Subcutaneous abdominal adipose tissue (tissue), 5 donors: ENCODE measurements at regions not wholly inside any gene's neighbourhood (a gene's known extent, or its start where the extent isn't known, plus 50 kb on each side); places are given as distances from the start of the nearest gene placed in this dataset.
"Not testable (repeated sequence)": the region's sequence is repeated elsewhere in the genome, so short reads cannot be mapped to it uniquely, and the experiment has no call there.

Experiments
- H3K27ac ChIP-seq: one replicate; pipeline ENCODE4 v1.7.0; 2013; ENCODE audit warnings: low read depth, mild to moderate bottlenecking, inconsistent platforms, low read length, moderate library complexity
- H3K27me3 ChIP-seq, 5 donors: one replicate each; pipeline ENCODE4 v1.7.0; 2013; ENCODE audit warnings: low read length in 5 of 5, inconsistent platforms in 1 of 5; ENCODE audit not compliant: control insufficient read depth in 5 of 5, insufficient read depth in 4 of 5
- H3K36me3 ChIP-seq, 5 donors: one replicate each; pipeline ENCODE4 v1.7.0; 2013; ENCODE audit warnings: low read length in 5 of 5; ENCODE audit not compliant: control insufficient read depth in 5 of 5, insufficient read depth in 5 of 5
- H3K4me1 ChIP-seq, 5 donors: one replicate each; pipeline ENCODE4 v1.7.0; 2013; ENCODE audit warnings: low read length in 5 of 5, mild to moderate bottlenecking in 3 of 5, moderate library complexity in 1 of 5; ENCODE audit not compliant: control insufficient read depth in 5 of 5, insufficient read depth in 5 of 5
- H3K4me3 ChIP-seq, 5 donors: one replicate each; pipeline ENCODE4 v1.7.0; 2013; ENCODE audit warnings: low read length in 5 of 5, low read depth in 1 of 5
- H3K9ac ChIP-seq, 5 donors: one replicate each; pipeline ENCODE4 v1.7.0; 2013; ENCODE audit warnings: low read length in 5 of 5, mild to moderate bottlenecking in 4 of 5, moderate library complexity in 3 of 5
- H3K9me3 ChIP-seq, 5 donors: one replicate each; pipeline ENCODE4 v1.7.0; 2013; ENCODE audit warnings: low read length in 5 of 5; ENCODE audit not compliant: control insufficient read depth in 5 of 5
- donor health status: healthy.
- donor health status: healthy.
- donor health status: healthy.
- donor health status: healthy.
- donor health status: healthy.

GRCh38 chr3:18087988-18088387 is 337.2 kb downstream of the SATB1 start:
- Histone ChIP-seq H3K9ac (no peak overlapping the region), H3K27me3 (peaks cover 0 to 4% (median 0%) of the 10 kb centered on the region in 5 donors), H3K36me3 (no peaks in the 10 kb centered on the region), H3K27ac (no peak overlapping the region), H3K9me3 (no peaks in the 10 kb centered on the region), H3K4me3 (no peak overlapping the region), H3K4me1 (no peaks in the 10 kb centered on the region)

- H3K9ac ChIP-seq = no peak overlapping the region
- no peak overlapping the region for H3K27ac ChIP-seq
- H3K27me3 ChIP-seq = peaks cover 0 to 4% (median 0%) of the 10 kb centered on the region in 5 donors
- no peaks in the 10 kb centered on the region for H3K9me3 ChIP-seq
- H3K4me3 ChIP-seq = no peak overlapping the region
- H3K4me1 ChIP-seq = no peaks in the 10 kb centered on the region
- H3K36me3 ChIP-seq = no peaks in the 10 kb centered on the region
Measured at GRCh38 chr3:18086760-18087159, 338.4 kb downstream of the SATB1 start.

- Histone ChIP-seq H3K36me3 (no peaks in the 10 kb centered on the region), H3K4me1 (no peaks in the 10 kb centered on the region), H3K9ac (no peak overlapping the region), H3K27ac (no peak overlapping the region), H3K9me3 (no peaks in the 10 kb centered on the region), H3K27me3 (peaks cover 0 to 4% (median 0%) of the 10 kb centered on the region in 5 donors), H3K4me3 (no peak overlapping the region)
Measured at GRCh38 chr3:18086078-18086477, 339.1 kb downstream of the SATB1 start.

GRCh38 chr3:18085429-18085828 is 339.7 kb downstream of the SATB1 start:
- Histone ChIP-seq H3K36me3 (no peaks in the 10 kb centered on the region), H3K4me1 (no peaks in the 10 kb centered on the region), H3K4me3 (no peak overlapping the region), H3K27me3 (peaks cover 0 to 4% (median 0%) of the 10 kb centered on the region in 5 donors), H3K27ac (no peak overlapping the region), H3K9ac (no peak overlapping the region), H3K9me3 (no peaks in the 10 kb centered on the region)

- H3K27ac ChIP-seq, H3K27me3 ChIP-seq: not testable (repeated sequence)
Measured at GRCh38 chr3:18083273-18083590, 340.8 kb upstream of the TBC1D5 start.

GRCh38 chr3:18082551-18083272 is 340.3 kb upstream of the TBC1D5 start:
- H3K9ac ChIP-seq = no peak overlapping the region
- H3K4me3 ChIP-seq = no peak overlapping the region
- H3K36me3 ChIP-seq = no peaks in the 10 kb centered on the region
- no peaks in the 10 kb centered on the region for H3K9me3 ChIP-seq
- H3K4me1 ChIP-seq = no peaks in the 10 kb centered on the region
- H3K27ac ChIP-seq = no peak overlapping the region
- peaks cover 0 to 4% (median 0%) of the 10 kb centered on the region in 5 donors for H3K27me3 ChIP-seq

More at GRCh38 chr3:18083273-18083590, 340.8 kb upstream of the TBC1D5 start:
- H3K36me3 ChIP-seq, H3K9me3 ChIP-seq, H3K4me1 ChIP-seq, H3K4me3 ChIP-seq, H3K9ac ChIP-seq: not testable (repeated sequence)

- no peaks in the 10 kb centered on the region for H3K27me3 ChIP-seq
- no peaks in the 10 kb centered on the region for H3K36me3 ChIP-seq
- H3K9ac ChIP-seq = no peak overlapping the region
- H3K4me3 ChIP-seq = no peak overlapping the region
- no peak overlapping the region for H3K27ac ChIP-seq
- no peaks in the 10 kb centered on the region for H3K9me3 ChIP-seq
- no peaks in the 10 kb centered on the region for H3K4me1 ChIP-seq
Measured at GRCh38 chr3:18080198-18080689, 337.8 kb upstream of the TBC1D5 start.

GRCh38 chr3:18079739-18080138 is 337.3 kb upstream of the TBC1D5 start:
- H3K4me1 ChIP-seq = no peaks in the 10 kb centered on the region
- H3K36me3 ChIP-seq = no peaks in the 10 kb centered on the region
- H3K9ac ChIP-seq = no peak overlapping the region
- H3K9me3 ChIP-seq = no peaks in the 10 kb centered on the region
- no peak overlapping the region for H3K27ac ChIP-seq
- no peak overlapping the region for H3K4me3 ChIP-seq
- H3K27me3 ChIP-seq = no peaks in the 10 kb centered on the region

- no peak overlapping the region for H3K9ac ChIP-seq
- no peak overlapping the region for H3K27ac ChIP-seq
- no peaks in the 10 kb centered on the region for H3K27me3 ChIP-seq
- no peaks in the 10 kb centered on the region for H3K4me1 ChIP-seq
- H3K36me3 ChIP-seq = no peaks in the 10 kb centered on the region
- H3K9me3 ChIP-seq = no peaks in the 10 kb centered on the region
- H3K4me3 ChIP-seq = no peak overlapping the region
Measured at GRCh38 chr3:18079062-18079461, 336.6 kb upstream of the TBC1D5 start.

- Histone ChIP-seq H3K4me1 (no peaks in the 10 kb centered on the region), H3K36me3 (no peaks in the 10 kb centered on the region), H3K4me3 (no peak overlapping the region), H3K9me3 (no peaks in the 10 kb centered on the region), H3K27me3 (no peaks in the 10 kb centered on the region), H3K27ac (no peak overlapping the region), H3K9ac (no peak overlapping the region)
Measured at GRCh38 chr3:18077128-18077840, 334.9 kb upstream of the TBC1D5 start.
